ENCODE measurements at regions not wholly inside any gene's neighbourhood (a gene's known extent, or its start where the extent isn't known, plus 50 kb on each side); places are given as distances from the start of the nearest gene placed in this dataset.

DNA sequence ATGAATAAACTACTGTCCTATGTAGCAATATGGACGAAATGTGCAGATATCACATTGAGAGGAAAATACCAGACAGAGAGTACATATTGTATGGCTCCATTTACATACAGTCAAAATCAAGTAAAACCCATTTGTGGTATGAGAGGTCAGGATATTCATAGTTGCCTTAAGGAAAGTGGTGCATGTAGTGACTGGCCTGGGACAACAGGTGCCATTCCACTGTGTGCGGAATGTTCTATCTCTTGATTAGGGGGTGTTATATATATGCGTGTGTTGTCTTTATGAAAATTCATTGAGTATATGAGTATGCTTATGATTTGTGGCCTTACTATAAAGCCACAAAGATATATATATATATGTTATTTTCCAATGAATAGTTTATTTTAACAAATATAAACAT, 964.0 kb downstream of the SORCS3 start:
- H3K27ac ChIP-seq: no peak overlapping the region
- no peaks in the 10 kb centered on the region for H3K4me1 ChIP-seq
- no peaks in the 10 kb centered on the region for H3K27me3 ChIP-seq
- no peak for DNase-seq (ENCODE audit: low spot score)
- TF ChIP-seq CTCF (IDR thresholded peaks at IDR 0.05): no peak
- no peak overlapping the region for H3K4me3 ChIP-seq
- no peaks in the 10 kb centered on the region for H3K36me3 ChIP-seq
- H3K9me3 ChIP-seq: no peaks in the 10 kb centered on the region

DNA sequence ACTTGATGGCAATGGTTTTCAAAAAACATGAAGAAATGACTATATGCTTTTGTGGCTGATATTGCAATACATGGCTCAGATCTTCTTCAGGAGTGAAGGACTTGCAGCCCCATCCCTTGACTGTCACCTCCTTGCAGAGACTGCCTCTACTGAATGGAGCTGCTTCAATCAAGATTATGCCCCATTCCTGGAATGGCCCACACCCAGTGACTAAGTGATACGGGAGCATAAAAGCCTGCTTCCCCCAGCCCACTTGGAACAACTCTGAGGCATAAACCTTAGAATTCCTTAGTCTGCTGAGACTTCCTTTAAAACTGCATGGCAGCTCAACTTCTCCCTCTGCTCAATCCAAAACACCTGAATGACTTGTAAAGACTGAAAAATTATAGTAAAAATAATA, 957.1 kb downstream of the SORCS3 start:
- no peak for DNase-seq (ENCODE audit: low spot score)
- no peaks in the 10 kb centered on the region for H3K9me3 ChIP-seq
- TF ChIP-seq CTCF (IDR thresholded peaks at IDR 0.05): no peak
- no peak overlapping the region for H3K27ac ChIP-seq
- H3K36me3 ChIP-seq: no peaks in the 10 kb centered on the region
- H3K4me1 ChIP-seq: no peaks in the 10 kb centered on the region
- H3K4me3 ChIP-seq: no peak overlapping the region
- no peaks in the 10 kb centered on the region for H3K27me3 ChIP-seq

DNA sequence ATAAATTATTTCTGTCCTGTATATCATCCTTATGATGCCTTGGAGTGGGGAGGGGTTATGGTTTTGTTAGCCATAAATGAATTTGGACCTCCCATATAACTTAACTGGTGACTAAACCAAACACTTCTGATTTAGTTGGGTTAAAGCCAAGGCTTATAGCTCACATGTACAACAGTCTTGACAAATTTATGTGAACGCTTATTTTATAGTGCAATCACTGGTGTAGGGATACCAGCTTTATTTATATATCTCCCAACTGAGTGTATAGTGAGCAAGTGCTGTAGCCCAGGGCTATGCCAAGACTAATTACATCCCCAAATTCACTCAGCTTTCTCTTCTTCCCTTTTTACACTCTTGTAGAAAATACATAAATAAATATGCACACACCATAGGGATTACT, 956.2 kb downstream of the SORCS3 start:
- no peak for TF ChIP-seq CTCF (IDR thresholded peaks at IDR 0.05)

GRCh38 chr10:105596749-105597148, 955.7 kb downstream of the SORCS3 start:
- Histone ChIP-seq H3K27ac (no peak overlapping the region), H3K27me3 (no peaks in the 10 kb centered on the region), H3K4me1 (no peaks in the 10 kb centered on the region), H3K9me3 (no peaks in the 10 kb centered on the region), H3K4me3 (no peak overlapping the region), H3K36me3 (no peaks in the 10 kb centered on the region)
- TF ChIP-seq CTCF (IDR thresholded peaks at IDR 0.05): no peak
- no peak for DNase-seq (ENCODE audit: low spot score)

More for the DNA sequence above, 956.2 kb downstream of the SORCS3 start:
- Histone ChIP-seq H3K4me1 (no peaks in the 10 kb centered on the region), H3K27me3 (no peaks in the 10 kb centered on the region), H3K4me3 (no peak overlapping the region), H3K27ac (no peak overlapping the region), H3K9me3 (no peaks in the 10 kb centered on the region), H3K36me3 (no peaks in the 10 kb centered on the region)
- DNase-seq (ENCODE audit: low spot score): no peak

DNA sequence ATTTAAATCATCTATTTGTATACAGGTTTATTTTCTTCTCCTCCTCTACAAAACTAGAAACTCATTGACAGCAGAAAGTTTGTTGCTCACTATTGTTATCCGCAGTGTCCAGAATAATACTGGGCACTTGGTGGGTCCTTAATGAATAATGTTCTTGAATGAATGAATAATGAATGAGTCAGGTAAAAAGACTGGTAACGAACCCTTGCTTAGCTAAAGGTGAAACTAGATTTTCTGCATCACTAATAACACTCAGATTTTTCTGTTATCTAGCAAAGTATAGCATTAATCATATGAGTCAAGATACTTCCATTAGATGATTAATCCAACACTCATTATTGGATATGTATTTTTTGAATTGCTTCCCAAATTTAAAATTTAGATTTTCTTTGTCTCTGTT, 953.2 kb downstream of the SORCS3 start:
- no peaks in the 10 kb centered on the region for H3K36me3 ChIP-seq
- no peak for DNase-seq (ENCODE audit: low spot score)
- no peaks in the 10 kb centered on the region for H3K4me1 ChIP-seq
- no peak overlapping the region for H3K4me3 ChIP-seq
- TF ChIP-seq CTCF (IDR thresholded peaks at IDR 0.05): no peak
- no peak overlapping the region for H3K27ac ChIP-seq
- H3K9me3 ChIP-seq: no peaks in the 10 kb centered on the region
- H3K27me3 ChIP-seq: no peaks in the 10 kb centered on the region

DNA sequence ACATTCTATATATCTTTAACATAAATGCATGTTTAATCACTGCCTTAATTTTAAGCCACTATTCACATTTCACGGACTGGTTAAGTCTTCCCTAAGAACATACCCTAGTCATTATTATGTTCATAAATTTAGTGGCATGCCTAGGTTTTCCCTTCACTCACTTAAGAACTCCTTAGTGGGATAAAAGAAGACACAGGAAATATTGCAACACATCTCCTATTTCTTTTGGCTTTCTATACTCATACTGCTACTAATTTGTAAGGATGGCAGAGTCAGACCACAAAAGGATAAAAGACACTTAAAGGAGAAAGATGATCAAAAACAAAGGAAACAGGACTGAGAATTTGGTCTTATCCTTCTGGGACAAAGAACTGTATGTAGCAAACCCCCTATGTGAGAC, 951.4 kb downstream of the SORCS3 start:
- H3K36me3 ChIP-seq: no peaks in the 10 kb centered on the region
- no peaks in the 10 kb centered on the region for H3K4me1 ChIP-seq
- TF ChIP-seq CTCF (IDR thresholded peaks at IDR 0.05): no peak
- H3K27ac ChIP-seq: no peak overlapping the region
- no peak for DNase-seq (ENCODE audit: low spot score)
- no peaks in the 10 kb centered on the region for H3K9me3 ChIP-seq
- H3K27me3 ChIP-seq: no peaks in the 10 kb centered on the region
- H3K4me3 ChIP-seq: no peak overlapping the region

Data from right atrium auricular region (tissue), 2 donors.